ENCODE measurements at regions not wholly inside any gene's neighbourhood (a gene's known extent, or its start where the extent isn't known, plus 50 kb on each side); places are given as distances from the start of the nearest gene placed in this dataset.

- no peak for DNase-seq (ENCODE audit: low spot score)
- no peak for TF ChIP-seq CTCF (conservative IDR thresholded peaks at IDR 0.05; ENCODE audit: low read depth)
- POLR2A ChIA-PET (ENCODE audit: low non-redundant PET): no interaction called here
- CTCF ChIA-PET: interaction anchor here (0.7 kb wide), 1 partner anchor 77 kb away, joined by 4 read pairs; no protein-coding TSS in a partner anchor
- H3K27ac ChIP-seq: no peak overlapping the region
These were observed 466.4 kb upstream of the CWC22 start for GRCh38 chr2:180473456-180473855.

- no peak overlapping the region for H3K27ac ChIP-seq
- ChIA-PET CTCF (interaction anchor here (0.8 kb wide), 1 partner anchor 469 kb away, joined by 4 read pairs; no protein-coding TSS in a partner anchor), POLR2A (ENCODE audit: low non-redundant PET) (no interaction called here)
- TF ChIP-seq CTCF (conservative IDR thresholded peaks at IDR 0.05; ENCODE audit: low read depth): no peak
- no peak for DNase-seq (ENCODE audit: low spot score)
These were observed 465.0 kb upstream of the CWC22 start for GRCh38 chr2:180472133-180472532.

- peak; percentile 46 for DNase-seq (ENCODE audit: low spot score)
- no peak for TF ChIP-seq CTCF (conservative IDR thresholded peaks at IDR 0.05; ENCODE audit: low read depth)
- CTCF ChIA-PET: no interaction called here
- no peak overlapping the region for H3K27ac ChIP-seq
- POLR2A ChIA-PET (ENCODE audit: low non-redundant PET): no interaction called here
These were observed 456.5 kb upstream of the CWC22 start for GRCh38 chr2:180463608-180464007.

GRCh38 chr2:180461761-180462160 lies 454.7 kb upstream of the CWC22 start:
- no peak overlapping the region for H3K27ac ChIP-seq
- no peak for DNase-seq (ENCODE audit: low spot score)
- POLR2A ChIA-PET (ENCODE audit: low non-redundant PET): no interaction called here
- CTCF ChIA-PET: no interaction called here
- no peak for TF ChIP-seq CTCF (conservative IDR thresholded peaks at IDR 0.05; ENCODE audit: low read depth)

GRCh38 chr2:180456801-180457200 lies 449.7 kb upstream of the CWC22 start:
- POLR2A ChIA-PET (ENCODE audit: low non-redundant PET): no interaction called here
- CTCF ChIA-PET: interaction anchor here (0.8 kb wide), 1 partner anchor 298 kb away, joined by 3 read pairs; no protein-coding TSS in a partner anchor
- no peak overlapping the region for H3K27ac ChIP-seq
- DNase-seq (ENCODE audit: low spot score): no peak
- no peak for TF ChIP-seq CTCF (conservative IDR thresholded peaks at IDR 0.05; ENCODE audit: low read depth)

GRCh38 chr2:180450841-180451240 lies 443.7 kb upstream of the CWC22 start:
- H3K27ac ChIP-seq: no peak overlapping the region
- DNase-seq (ENCODE audit: low spot score): no peak
- ChIA-PET CTCF (no interaction called here), POLR2A (ENCODE audit: low non-redundant PET) (no interaction called here)
- TF ChIP-seq CTCF (conservative IDR thresholded peaks at IDR 0.05; ENCODE audit: low read depth): no peak
